Gastrocnemius medialis (tissue), 4 donors: ENCODE measurements at regions not wholly inside any gene's neighbourhood (a gene's known extent, or its start where the extent isn't known, plus 50 kb on each side); places are given as distances from the start of the nearest gene placed in this dataset.

Source experiments
- ATAC-seq, 2 donors: fragments of 150-250 bp; one replicate each; pipeline ENCODE4 v1.9.1; 2016
- DNase-seq, 2 donors: peaks; one replicate each; pipeline ENCODE4 v3.0.0-alpha.2; 2019
- H3K27ac ChIP-seq, 4 donors: fragments of 200-600 bp; sonication (generic); 1 replicate in 1 of 4; 2 replicates in 3 of 4; pipeline ENCODE4 v1.5.1; 2016 to 2018; ENCODE audit warnings: mild to moderate bottlenecking in 2 of 4, moderate library complexity in 1 of 4
- H3K27me3 ChIP-seq, 3 donors: fragments of 200-600 bp; sonication (generic) in 2 of 3; 1 replicate in 1 of 3; 2 replicates in 2 of 3; pipeline versions ENCODE4 v1.5.1 to v1.6.0; 2016 to 2019; ENCODE audit warnings: mild to moderate bottlenecking in 1 of 3, moderate library complexity in 1 of 3
- H3K36me3 ChIP-seq, 2 donors: fragments of 200-600 bp; sonication (generic) in 1 of 2; one replicate each; pipeline ENCODE4 v1.5.1; 2017 to 2018
- H3K4me1 ChIP-seq, 2 donors: fragments of 200-600 bp; sonication (generic) in 1 of 2; one replicate each; pipeline ENCODE4 v1.5.1; 2016 to 2017; ENCODE audit warnings: mild to moderate bottlenecking in 2 of 2
- H3K4me3 ChIP-seq, 4 donors: fragments of 200-600 bp; sonication (generic) in 3 of 4; 1 replicate in 1 of 4; 2 replicates in 3 of 4; pipeline ENCODE4 v1.5.1; 2016 to 2019; ENCODE audit warnings: mild to moderate bottlenecking in 2 of 4
- H3K9me3 ChIP-seq, 3 donors: fragments of 200-600 bp; sonication (generic) in 2 of 3; 1 replicate in 1 of 3; 2 replicates in 2 of 3; pipeline ENCODE4 v1.5.1; 2016 to 2019
- CTCF ChIP-seq, 5 experiments: fragments of 450-650 bp in 3 of 5; fragments of 200-600 bp in 2 of 5; sonication (generic) in 2 of 5; IDR thresholded peaks in 4 of 5; conservative IDR thresholded peaks in 1 of 5; 1 replicate in 4 of 5; 2 replicates in 1 of 5; pipeline ENCODE4 v1.5.1; 2016 to 2019; ENCODE audit warnings: antibody characterized with exemption in 5 of 5, mild to moderate bottlenecking in 3 of 5, moderate library complexity in 3 of 5
- POLR2A ChIP-seq, 2 donors: fragments of 450-650 bp; IDR thresholded peaks; one replicate each; pipeline ENCODE4 v1.6.1; 2017; ENCODE audit warnings: antibody characterized with exemption in 2 of 2, mild to moderate bottlenecking in 2 of 2, moderate library complexity in 2 of 2
- in situ Hi-C, 4 donors: fragments of 200-750 bp; cut with MboI; loops; one replicate each; pipeline versions ENCODE4 v1.15.0 to v1.8.0; 2017; ENCODE audit warnings: low sequenced_read_pairs in 4 of 4
- intact Hi-C: fragments of 100-400 bp; cut with DNase I; formaldehyde crosslinking; loops from one replicate; pipeline ENCODE4 v1.15.1; 2023; ENCODE audit warnings: low total_unique reads

GRCh38 chr5:36768450-36768849 lies 108.1 kb upstream of the NIPBL start:
- no peak overlapping the region for H3K4me3 ChIP-seq
- no peak overlapping the region for H3K27ac ChIP-seq
- H3K4me1 ChIP-seq: no peaks in the 10 kb centered on the region
- in situ Hi-C loops (no loop called here), intact Hi-C loops (no loop called here)
- H3K27me3 ChIP-seq: no peaks in the 10 kb centered on the region
- H3K36me3 ChIP-seq: no peaks in the 10 kb centered on the region
- no peaks in the 10 kb centered on the region for H3K9me3 ChIP-seq
- ATAC-seq: no peak
- no peak for DNase-seq
- TF ChIP-seq CTCF (IDR thresholded peaks at IDR 0.05 in 4 of 5, conservative IDR thresholded peaks at IDR 0.05 in 1 of 5) (no peak), POLR2A (IDR thresholded peaks at IDR 0.05) (no peak)

GRCh38 chr5:36769129-36769770 lies 107.3 kb upstream of the NIPBL start:
- Histone ChIP-seq H3K27ac (no peak overlapping the region), H3K4me1 (no peaks in the 10 kb centered on the region), H3K9me3 (no peaks in the 10 kb centered on the region), H3K4me3 (no peak overlapping the region), H3K36me3 (no peaks in the 10 kb centered on the region), H3K27me3 (no peaks in the 10 kb centered on the region)
- TF ChIP-seq CTCF (IDR thresholded peaks at IDR 0.05 in 4 of 5, conservative IDR thresholded peaks at IDR 0.05 in 1 of 5) (no peak), POLR2A (IDR thresholded peaks at IDR 0.05) (no peak)
- in situ Hi-C loops: no loop called here
- intact Hi-C loops: no loop called here
- DNase-seq: no peak
- ATAC-seq: no peak

GRCh38 chr5:36770125-36770524 lies 106.4 kb upstream of the NIPBL start:
- Histone ChIP-seq H3K27ac (no peak overlapping the region), H3K4me1 (no peaks in the 10 kb centered on the region), H3K4me3 (no peak overlapping the region), H3K36me3 (no peaks in the 10 kb centered on the region), H3K27me3 (no peaks in the 10 kb centered on the region), H3K9me3 (no peaks in the 10 kb centered on the region)
- in situ Hi-C loops (no loop called here), intact Hi-C loops (no loop called here)
- TF ChIP-seq CTCF (IDR thresholded peaks at IDR 0.05 in 4 of 5, conservative IDR thresholded peaks at IDR 0.05 in 1 of 5) (no peak), POLR2A (IDR thresholded peaks at IDR 0.05) (no peak)
- no peak for DNase-seq
- ATAC-seq: no peak

- intact Hi-C loops: no loop called here
- peaks cover 0 to 7% of the 10 kb centered on the region in 2 donors for H3K4me1 ChIP-seq
- no peaks in the 10 kb centered on the region for H3K9me3 ChIP-seq
- H3K36me3 ChIP-seq: no peaks in the 10 kb centered on the region
- in situ Hi-C loops: no loop called here
- H3K4me3 ChIP-seq: no peak overlapping the region
- DNase-seq: no peak
- H3K27me3 ChIP-seq: no peaks in the 10 kb centered on the region
- no peak for ATAC-seq
- H3K27ac ChIP-seq: no peak overlapping the region
- TF ChIP-seq CTCF (IDR thresholded peaks at IDR 0.05 in 4 of 5, conservative IDR thresholded peaks at IDR 0.05 in 1 of 5): no peak
- TF ChIP-seq POLR2A (IDR thresholded peaks at IDR 0.05): no peak
Measured at GRCh38 chr5:36772276-36773140, 104.1 kb upstream of the NIPBL start.
